ENCODE measurements at regions not wholly inside any gene's neighbourhood (a gene's known extent, or its start where the extent isn't known, plus 50 kb on each side); places are given as distances from the start of the nearest gene placed in this dataset.

GRCh38 chr9:113756476-113757192 lies 119.5 kb upstream of the ZNF618 start:
- Mint-ChIP-seq H3K36me3 (ENCODE audit: low read depth) (no peaks in the 10 kb centered on the region), H3K4me3 (no peak overlapping the region), H3K27me3 (ENCODE audit: low read depth) (peaks cover 13% of the 10 kb centered on the region), H3K9me3 (ENCODE audit: insufficient read depth) (no peaks in the 10 kb centered on the region), H3K4me1 (ENCODE audit: low read depth) (no peaks in the 10 kb centered on the region), H3K27ac (no peak overlapping the region)
- no peak for ATAC-seq
- DNase-seq, result no peak
- CTCF ChIA-PET, result no interaction called here
- POLR2A ChIA-PET, result no interaction called here

GRCh38 chr9:113763429-113763828 lies 112.7 kb upstream of the ZNF618 start:
- CTCF ChIA-PET, result no interaction called here
- no peak overlapping the region for H3K4me3 Mint-ChIP-seq
- H3K27ac Mint-ChIP-seq, result no peak overlapping the region

DNA sequence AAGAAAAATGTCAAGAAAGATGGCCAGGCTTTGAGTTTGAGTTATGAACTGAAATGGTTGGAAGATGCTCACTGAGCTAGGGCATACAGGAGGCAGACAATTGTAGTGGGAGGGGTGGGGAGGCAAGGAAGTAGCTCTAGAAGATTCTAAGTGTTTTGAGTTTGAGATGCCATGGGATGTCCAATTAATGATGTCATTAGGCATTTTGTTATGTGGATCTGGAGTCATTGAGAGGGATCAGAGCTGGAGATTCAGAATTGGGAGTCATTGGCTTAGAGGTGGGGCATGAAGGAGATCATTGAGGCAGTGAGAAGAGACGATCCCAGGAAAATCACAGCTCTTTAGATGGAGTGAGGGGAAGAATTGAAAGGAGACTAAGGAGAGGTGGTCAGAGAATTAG lies 111.5 kb upstream of the ZNF618 start:
- POLR2A ChIA-PET, result no interaction called here
- Mint-ChIP-seq H3K4me1 (ENCODE audit: low read depth) (no peaks in the 10 kb centered on the region), H3K36me3 (ENCODE audit: low read depth) (no peaks in the 10 kb centered on the region), H3K27me3 (ENCODE audit: low read depth) (peaks cover 14% of the 10 kb centered on the region), H3K9me3 (ENCODE audit: insufficient read depth) (peaks cover 5% of the 10 kb centered on the region), H3K27ac (no peak overlapping the region), H3K4me3 (no peak overlapping the region)
- ATAC-seq, result no peak
- CTCF ChIA-PET, result no interaction called here
- no peak for DNase-seq

More at GRCh38 chr9:113763429-113763828, 112.7 kb upstream of the ZNF618 start:
- no peak for ATAC-seq
- Mint-ChIP-seq H3K36me3 (ENCODE audit: low read depth) (no peaks in the 10 kb centered on the region), H3K4me1 (ENCODE audit: low read depth) (no peaks in the 10 kb centered on the region), H3K9me3 (ENCODE audit: insufficient read depth) (peaks cover 5% of the 10 kb centered on the region), H3K27me3 (ENCODE audit: low read depth) (peaks cover 18% of the 10 kb centered on the region)
- DNase-seq, result no peak
- POLR2A ChIA-PET, result no interaction called here

DNA sequence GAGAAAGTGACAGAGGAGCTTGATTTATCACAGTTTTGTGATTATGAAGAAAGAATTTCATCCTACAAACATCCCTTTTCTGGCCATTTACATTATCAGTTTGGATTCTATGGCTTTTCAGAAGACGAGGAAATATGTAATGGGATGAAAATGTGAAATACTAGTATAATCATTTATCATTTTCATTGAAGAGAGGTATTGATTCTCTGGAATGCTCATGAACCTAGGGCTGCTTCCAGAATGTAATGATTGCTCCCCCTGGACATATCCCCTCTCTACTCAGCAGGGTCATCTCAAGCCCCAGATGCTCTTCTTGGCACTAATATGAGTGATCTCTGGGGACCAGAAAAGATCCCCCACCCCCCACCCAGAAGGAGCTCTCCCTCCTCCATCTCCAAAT lies 106.7 kb upstream of the ZNF618 start:
- POLR2A ChIA-PET, result no interaction called here
- DNase-seq, result no peak
- H3K4me3 Mint-ChIP-seq, result no peak overlapping the region
- CTCF ChIA-PET, result no interaction called here
- peaks cover 3% of the 10 kb centered on the region for H3K27me3 Mint-ChIP-seq (ENCODE audit: low read depth)
- H3K9me3 Mint-ChIP-seq (ENCODE audit: insufficient read depth), result peaks cover 5% of the 10 kb centered on the region
- no peak overlapping the region for H3K27ac Mint-ChIP-seq
- no peak for ATAC-seq
- no peaks in the 10 kb centered on the region for H3K36me3 Mint-ChIP-seq (ENCODE audit: low read depth)
- H3K4me1 Mint-ChIP-seq (ENCODE audit: low read depth), result no peaks in the 10 kb centered on the region

DNA sequence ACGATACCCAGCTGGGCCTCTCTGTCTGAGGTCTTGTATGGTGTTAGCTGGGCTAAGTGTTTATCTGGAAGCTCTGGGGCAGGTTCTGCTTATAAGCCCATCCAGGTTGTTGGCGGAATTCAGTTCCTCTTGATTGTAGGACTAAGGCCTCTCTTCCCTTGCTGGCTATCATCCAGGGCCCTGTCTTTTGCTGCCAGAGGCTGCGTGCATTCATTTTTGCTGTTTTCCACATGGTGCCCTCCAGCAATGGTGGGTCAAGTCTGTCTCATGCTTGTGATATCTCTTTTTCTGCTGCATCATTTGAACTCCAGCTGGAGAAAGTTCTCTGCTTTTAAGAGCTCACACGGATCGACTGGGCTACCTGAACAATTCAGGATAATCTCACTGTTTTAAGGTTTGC lies 105.7 kb upstream of the ZNF618 start:
- ATAC-seq, result no peak
- ChIA-PET POLR2A (no interaction called here), CTCF (no interaction called here)
- no peak for DNase-seq
- Mint-ChIP-seq H3K4me1 (ENCODE audit: low read depth) (no peaks in the 10 kb centered on the region), H3K27me3 (ENCODE audit: low read depth) (no peaks in the 10 kb centered on the region), H3K9me3 (ENCODE audit: insufficient read depth) (peaks cover 5% of the 10 kb centered on the region), H3K36me3 (ENCODE audit: low read depth) (no peaks in the 10 kb centered on the region), H3K4me3 (no peak overlapping the region), H3K27ac (no peak overlapping the region)

DNA sequence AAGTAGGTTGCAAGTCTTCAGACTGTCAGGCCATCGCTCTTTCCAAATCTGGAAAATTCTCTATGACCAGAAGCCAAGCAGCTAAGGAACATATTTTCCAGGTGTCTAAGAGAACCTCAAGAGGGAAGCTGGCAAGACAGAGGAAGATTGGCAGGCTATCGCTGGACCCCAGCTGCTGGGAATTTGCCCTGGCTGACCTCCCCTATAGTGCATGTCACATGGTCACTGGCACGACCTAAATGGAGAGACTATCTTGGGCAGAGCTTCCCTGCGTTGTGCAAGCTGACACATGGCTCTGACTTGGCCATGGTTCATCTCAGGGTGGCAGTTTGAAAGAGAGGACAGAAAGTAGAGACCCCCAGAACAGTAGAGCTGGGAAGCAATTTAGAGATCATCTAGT lies 104.9 kb upstream of the ZNF618 start:
- Mint-ChIP-seq H3K36me3 (ENCODE audit: low read depth) (no peaks in the 10 kb centered on the region), H3K4me3 (no peak overlapping the region), H3K27ac (no peak overlapping the region), H3K27me3 (ENCODE audit: low read depth) (no peaks in the 10 kb centered on the region), H3K9me3 (ENCODE audit: insufficient read depth) (peaks cover 5% of the 10 kb centered on the region), H3K4me1 (ENCODE audit: low read depth) (no peaks in the 10 kb centered on the region)
- CTCF ChIA-PET, result no interaction called here
- DNase-seq (no peak), ATAC-seq (no peak)
- POLR2A ChIA-PET, result no interaction called here

DNA sequence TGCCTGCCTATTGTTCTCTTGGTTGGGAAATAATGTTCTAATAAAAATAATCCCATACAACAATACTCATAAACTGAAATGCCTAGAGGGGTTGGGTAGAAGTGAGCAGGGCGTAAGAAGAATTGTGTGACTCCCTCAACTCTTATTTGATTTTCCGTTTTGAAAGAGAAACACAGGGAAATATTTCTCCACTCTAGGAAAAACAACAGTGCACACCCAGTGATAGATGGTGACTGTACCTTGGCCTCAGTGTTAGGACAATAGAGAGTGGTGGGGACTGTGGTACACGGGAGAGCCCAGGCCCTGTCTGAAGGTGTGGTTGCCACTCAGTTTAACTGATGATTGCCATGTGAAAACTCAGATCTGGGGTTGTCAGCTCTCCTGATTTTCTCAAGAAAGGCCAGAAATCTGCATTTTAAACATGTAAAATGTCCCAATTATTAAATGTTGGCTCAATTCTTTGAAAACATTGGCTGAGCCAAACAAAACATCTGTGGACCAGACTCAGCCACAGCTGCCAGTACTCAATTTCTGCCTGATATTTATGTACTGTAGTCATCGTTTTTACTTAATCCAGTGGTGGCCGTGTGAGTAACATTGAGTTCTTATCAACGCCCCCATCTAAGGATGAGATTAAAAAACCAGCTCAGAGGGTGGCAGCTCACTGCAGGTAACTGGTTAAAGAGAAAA lies 103.8 kb upstream of the ZNF618 start:
- ATAC-seq (no peak), DNase-seq (no peak)
- POLR2A ChIA-PET, result no interaction called here
- Mint-ChIP-seq H3K36me3 (ENCODE audit: low read depth) (no peaks in the 10 kb centered on the region), H3K4me3 (no peak overlapping the region), H3K4me1 (ENCODE audit: low read depth) (no peaks in the 10 kb centered on the region), H3K9me3 (ENCODE audit: insufficient read depth) (no peaks in the 10 kb centered on the region), H3K27me3 (ENCODE audit: low read depth) (peaks cover 3% of the 10 kb centered on the region), H3K27ac (no peak overlapping the region)
- CTCF ChIA-PET, result no interaction called here

GRCh38 chr9:113774963-113775362 lies 101.1 kb upstream of the ZNF618 start:
- CTCF ChIA-PET, result no interaction called here
- peaks cover 6% of the 10 kb centered on the region for H3K27me3 Mint-ChIP-seq (ENCODE audit: low read depth)
- H3K4me1 Mint-ChIP-seq (ENCODE audit: low read depth), result no peaks in the 10 kb centered on the region
- no peaks in the 10 kb centered on the region for H3K9me3 Mint-ChIP-seq (ENCODE audit: insufficient read depth)
- ATAC-seq (no peak), DNase-seq (no peak)
- H3K4me3 Mint-ChIP-seq, result no peak overlapping the region
- POLR2A ChIA-PET, result no interaction called here
- H3K27ac Mint-ChIP-seq, result no peak overlapping the region
- no peaks in the 10 kb centered on the region for H3K36me3 Mint-ChIP-seq (ENCODE audit: low read depth)

GRCh38 chr9:113775749-113776148 lies 100.4 kb upstream of the ZNF618 start:
- Mint-ChIP-seq H3K4me1 (ENCODE audit: low read depth) (no peaks in the 10 kb centered on the region), H3K36me3 (ENCODE audit: low read depth) (no peaks in the 10 kb centered on the region)

DNA sequence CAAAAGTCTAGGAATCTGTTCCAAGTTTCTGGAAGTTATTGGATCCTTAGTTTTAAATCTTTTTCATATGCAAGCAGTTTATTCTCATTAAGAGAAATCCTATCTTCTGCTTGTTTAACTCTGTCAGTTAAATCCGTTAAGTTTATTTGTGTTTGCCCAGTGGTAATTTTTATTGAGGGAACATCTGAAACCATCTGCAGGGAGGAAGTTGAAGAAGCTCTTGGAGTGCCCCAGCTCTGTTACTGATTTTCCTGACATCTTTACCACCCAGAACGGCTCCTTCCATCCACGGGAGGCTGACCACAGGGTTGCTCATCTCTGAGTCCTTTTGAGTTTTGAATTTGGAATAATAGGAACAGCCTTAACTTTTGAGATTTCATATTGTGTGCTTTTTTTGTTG lies 99.9 kb upstream of the ZNF618 start:
- ChIA-PET POLR2A (no interaction called here), CTCF (no interaction called here)
- Mint-ChIP-seq H3K9me3 (ENCODE audit: insufficient read depth) (no peaks in the 10 kb centered on the region), H3K27ac (no peak overlapping the region), H3K27me3 (ENCODE audit: low read depth) (peaks cover 6% of the 10 kb centered on the region), H3K36me3 (ENCODE audit: low read depth) (no peaks in the 10 kb centered on the region), H3K4me1 (ENCODE audit: low read depth) (no peaks in the 10 kb centered on the region), H3K4me3 (no peak overlapping the region)
- no peak for ATAC-seq
- no peak for DNase-seq

More at GRCh38 chr9:113775749-113776148, 100.4 kb upstream of the ZNF618 start:
- ChIA-PET POLR2A (no interaction called here), CTCF (no interaction called here)
- Mint-ChIP-seq H3K27me3 (ENCODE audit: low read depth) (peaks cover 6% of the 10 kb centered on the region), H3K27ac (no peak overlapping the region), H3K4me3 (no peak overlapping the region), H3K9me3 (ENCODE audit: insufficient read depth) (no peaks in the 10 kb centered on the region)
- no peak for DNase-seq
- no peak for ATAC-seq

DNA sequence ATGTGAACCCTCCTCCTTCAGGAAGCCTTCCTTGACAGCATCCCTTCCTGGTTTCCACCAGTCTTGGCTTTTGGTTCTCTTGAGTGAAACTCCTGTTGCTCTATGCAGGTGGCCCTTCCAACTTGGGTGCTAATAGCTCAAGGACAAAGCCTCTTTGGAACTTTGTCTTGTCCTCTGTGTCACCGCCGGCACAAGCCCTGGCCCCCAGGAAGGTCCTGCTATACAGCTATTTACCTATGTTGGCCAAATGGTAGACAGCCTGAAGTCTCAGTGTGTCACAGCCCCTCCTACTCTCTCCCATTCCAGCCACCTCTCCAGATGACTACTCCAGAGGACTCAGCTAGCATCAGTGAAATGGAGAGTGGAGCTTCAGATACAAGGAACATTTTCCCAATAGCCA lies 94.7 kb upstream of the ZNF618 start:
- no peak for DNase-seq
- Mint-ChIP-seq H3K27ac (no peak overlapping the region), H3K4me1 (ENCODE audit: low read depth) (no peaks in the 10 kb centered on the region), H3K36me3 (ENCODE audit: low read depth) (no peaks in the 10 kb centered on the region), H3K27me3 (ENCODE audit: low read depth) (peaks cover 10% of the 10 kb centered on the region), H3K4me3 (no peak overlapping the region), H3K9me3 (ENCODE audit: insufficient read depth) (no peaks in the 10 kb centered on the region)
- ATAC-seq, result no peak
- ChIA-PET CTCF (interaction anchor here (2.3 kb wide), 1 partner anchor 26 kb away, joined by 8 read pairs; no protein-coding TSS in a partner anchor), POLR2A (no interaction called here)

DNA sequence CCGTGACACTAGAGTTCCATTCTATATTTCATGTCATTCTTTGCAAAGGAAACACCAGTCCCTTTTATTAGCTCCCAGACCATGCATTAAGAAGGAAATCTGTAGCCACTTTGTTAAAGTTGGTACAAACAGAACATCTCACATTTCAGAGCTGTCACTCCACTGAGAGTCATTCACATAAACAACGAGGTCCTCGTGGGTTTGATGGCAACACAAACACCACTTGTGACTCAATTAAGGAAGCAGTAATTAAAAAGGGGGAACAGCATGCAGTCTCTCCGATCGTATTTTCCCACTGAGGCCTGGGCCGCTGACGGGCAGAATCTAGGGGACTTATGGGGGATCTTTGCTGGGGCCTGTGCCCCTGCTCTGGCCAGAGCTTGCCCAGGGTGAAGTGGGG lies 94.2 kb upstream of the ZNF618 start:
- ChIA-PET POLR2A (no interaction called here), CTCF (interaction anchor here (2.3 kb wide), 1 partner anchor 25 kb away, joined by 8 read pairs; no protein-coding TSS in a partner anchor)
- Mint-ChIP-seq H3K4me1 (ENCODE audit: low read depth) (no peaks in the 10 kb centered on the region), H3K36me3 (ENCODE audit: low read depth) (no peaks in the 10 kb centered on the region), H3K27me3 (ENCODE audit: low read depth) (peaks cover 7% of the 10 kb centered on the region), H3K27ac (no peak overlapping the region), H3K4me3 (no peak overlapping the region), H3K9me3 (ENCODE audit: insufficient read depth) (no peaks in the 10 kb centered on the region)
- ATAC-seq (no peak), DNase-seq (no peak)

- no peak overlapping the region for H3K4me3 Mint-ChIP-seq
- POLR2A ChIA-PET, result no interaction called here
- CTCF ChIA-PET, result no interaction called here
- no peak for ATAC-seq
- H3K4me1 Mint-ChIP-seq (ENCODE audit: low read depth), result no peaks in the 10 kb centered on the region
- no peaks in the 10 kb centered on the region for H3K9me3 Mint-ChIP-seq (ENCODE audit: insufficient read depth)
- peaks cover 4% of the 10 kb centered on the region for H3K27me3 Mint-ChIP-seq (ENCODE audit: low read depth)
- no peak overlapping the region for H3K27ac Mint-ChIP-seq
- no peaks in the 10 kb centered on the region for H3K36me3 Mint-ChIP-seq (ENCODE audit: low read depth)
- no peak for DNase-seq
These were observed 92.6 kb upstream of the ZNF618 start for GRCh38 chr9:113783475-113783874.
